Esophagus muscularis mucosa (tissue), 3 donors: ENCODE measurements at regions not wholly inside any gene's neighbourhood (a gene's known extent, or its start where the extent isn't known, plus 50 kb on each side); places are given as distances from the start of the nearest gene placed in this dataset.
"Not testable (repeated sequence)": the region's sequence is repeated elsewhere in the genome, so short reads cannot be mapped to it uniquely, and the experiment has no call there.

Source experiments
- CTCF ChIP-seq, 3 experiments: fragments of 200-600 bp in 2 of 3; fragments of 450-650 bp in 1 of 3; sonication (generic) in 2 of 3; IDR thresholded peaks; one replicate each; pipeline ENCODE4 v1.5.1; 2017 to 2019; ENCODE audit warnings: antibody characterized with exemption in 3 of 3, mild to moderate bottlenecking in 2 of 3, moderate library complexity in 1 of 3
- POLR2A ChIP-seq: fragments of 450-650 bp; IDR thresholded peaks from one replicate; pipeline ENCODE4 v1.6.1; 2017; ENCODE audit warnings: antibody characterized with exemption, moderate library complexity, mild to moderate bottlenecking, low read depth
- POLR2AphosphoS5 ChIP-seq, 2 donors: sonication (generic); formaldehyde crosslinking; IDR thresholded peaks; one replicate each; pipeline ENCODE4 v1.6.1; 2017; ENCODE audit warnings: antibody characterized with exemption in 2 of 2

GRCh38 chr9:65408806-65409205, 123.8 kb upstream of the FOXD4L5 start:
- not testable (repeated sequence) for TF ChIP-seq CTCF (IDR thresholded peaks at IDR 0.05); POLR2AphosphoS5 (IDR thresholded peaks at IDR 0.05); POLR2A
